ENCODE measurements at regions not wholly inside any gene's neighbourhood (a gene's known extent, or its start where the extent isn't known, plus 50 kb on each side); places are given as distances from the start of the nearest gene placed in this dataset.
"Not testable (repeated sequence)": the region's sequence is repeated elsewhere in the genome, so short reads cannot be mapped to it uniquely, and the experiment has no call there.

DNA sequence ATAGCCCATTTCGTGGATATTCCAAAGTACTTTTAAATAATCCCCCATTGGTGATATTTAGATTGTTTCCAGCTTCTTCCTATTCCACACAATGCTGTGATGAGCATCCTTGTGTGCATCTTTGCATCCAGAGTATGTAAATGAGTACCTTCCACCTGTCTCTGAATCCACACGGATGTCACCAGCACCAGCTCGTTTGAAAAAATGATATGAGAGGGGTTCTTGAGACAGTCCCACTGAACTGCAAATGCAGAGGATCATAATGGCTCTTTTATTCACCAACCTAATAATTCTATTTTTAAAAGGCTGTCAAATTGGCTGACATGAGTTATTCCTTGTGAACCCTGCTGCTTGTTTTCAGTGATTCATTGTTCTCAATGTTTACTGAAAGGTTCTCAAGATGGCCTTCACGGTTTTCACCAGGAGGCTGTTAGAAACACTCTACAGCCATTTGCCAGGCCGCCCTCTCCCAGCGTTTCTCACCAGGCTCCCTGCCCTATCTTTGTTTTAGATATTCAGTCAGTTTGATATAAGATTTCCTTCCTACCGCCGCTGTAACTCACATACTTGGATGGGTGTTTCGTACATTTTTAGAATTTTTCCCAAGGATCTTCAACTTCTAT lies 96.7 kb upstream of the PTPRG start:
- Histone ChIP-seq H3K4me1 (no peaks in the 10 kb centered on the region), H3K9me3 (no peaks in the 10 kb centered on the region), H3K4me3 (no peak overlapping the region), H3K27me3 (no peaks in the 10 kb centered on the region), H3K27ac (no peak overlapping the region), H3K36me3 (no peaks in the 10 kb centered on the region)
- DNase-seq (ENCODE audit: low spot score): no peak
- no peak for TF ChIP-seq CTCF (IDR thresholded peaks at IDR 0.05)

GRCh38 chr3:61466357-61466756 lies 95.0 kb upstream of the PTPRG start:
- no peak for DNase-seq (ENCODE audit: low spot score)

DNA sequence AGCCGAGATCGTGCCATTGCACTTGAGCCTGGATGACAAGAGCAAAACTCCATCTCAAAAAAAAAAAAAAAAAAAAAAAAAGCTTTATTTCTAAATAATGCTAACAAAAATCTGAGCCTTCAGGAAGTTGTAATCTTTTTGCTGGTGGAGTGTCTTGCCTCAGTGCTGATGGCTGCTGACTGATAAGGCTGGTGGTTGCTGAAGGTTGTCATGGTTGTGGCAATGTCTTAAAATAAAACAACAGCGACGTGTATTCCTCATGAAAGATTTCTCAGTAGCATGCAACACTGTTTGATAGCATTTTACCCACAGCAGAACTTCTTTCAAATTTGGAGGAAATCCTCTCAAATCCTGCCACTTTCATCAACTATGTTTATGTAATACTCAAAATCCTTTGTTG lies 77.4 kb upstream of the PTPRG start:
- DNase-seq (ENCODE audit: low spot score): no peak
- no peaks in the 10 kb centered on the region for H3K27me3 ChIP-seq
- H3K27ac ChIP-seq: no peak overlapping the region
- no peak overlapping the region for H3K4me3 ChIP-seq
- H3K36me3 ChIP-seq: no peaks in the 10 kb centered on the region
- TF ChIP-seq CTCF (IDR thresholded peaks at IDR 0.05): no peak
- H3K4me1 ChIP-seq: no peaks in the 10 kb centered on the region
- no peaks in the 10 kb centered on the region for H3K9me3 ChIP-seq

More at GRCh38 chr3:61466357-61466756, 95.0 kb upstream of the PTPRG start:
- Histone ChIP-seq H3K4me3 (no peak overlapping the region), H3K27me3 (no peaks in the 10 kb centered on the region), H3K4me1 (no peaks in the 10 kb centered on the region), H3K27ac (no peak overlapping the region), H3K9me3 (no peaks in the 10 kb centered on the region), H3K36me3 (no peaks in the 10 kb centered on the region)
- no peak for TF ChIP-seq CTCF (IDR thresholded peaks at IDR 0.05)

- DNase-seq (ENCODE audit: low spot score): no peak
- TF ChIP-seq CTCF (IDR thresholded peaks at IDR 0.05): no peak
- H3K9me3 ChIP-seq: no peaks in the 10 kb centered on the region
These were observed 68.0 kb upstream of the PTPRG start for GRCh38 chr3:61493339-61493738.

DNA sequence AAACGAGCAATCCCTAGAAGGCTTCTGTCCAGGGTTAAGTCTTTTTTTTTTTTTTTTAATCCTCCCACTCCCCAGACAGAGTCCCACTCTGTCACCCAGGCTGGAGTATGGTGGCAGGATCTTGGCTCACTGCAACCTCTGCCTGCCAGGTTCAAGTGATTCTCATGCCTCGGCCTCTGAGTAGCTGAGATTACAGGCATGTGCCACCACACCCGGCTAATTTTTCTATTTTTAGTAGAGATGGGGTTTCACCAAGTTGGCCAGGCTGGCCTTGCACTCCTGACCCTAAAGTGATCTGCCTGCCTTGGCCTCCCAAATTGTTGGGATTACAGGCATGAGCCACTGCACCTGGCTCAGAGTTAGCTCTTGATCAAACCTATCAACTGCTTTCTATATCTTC lies 67.1 kb upstream of the PTPRG start:
- H3K27me3 ChIP-seq; H3K27ac ChIP-seq; H3K4me3 ChIP-seq; DNase-seq (ENCODE audit: low spot score); H3K36me3 ChIP-seq; H3K9me3 ChIP-seq; H3K4me1 ChIP-seq: not testable (repeated sequence)

More at GRCh38 chr3:61493339-61493738, 68.0 kb upstream of the PTPRG start:
- no peak overlapping the region for H3K27ac ChIP-seq
- no peak overlapping the region for H3K4me3 ChIP-seq
- no peaks in the 10 kb centered on the region for H3K36me3 ChIP-seq
- H3K4me1 ChIP-seq: no peaks in the 10 kb centered on the region
- peaks cover 0 to 4% of the 10 kb centered on the region in 2 donors for H3K27me3 ChIP-seq

DNA sequence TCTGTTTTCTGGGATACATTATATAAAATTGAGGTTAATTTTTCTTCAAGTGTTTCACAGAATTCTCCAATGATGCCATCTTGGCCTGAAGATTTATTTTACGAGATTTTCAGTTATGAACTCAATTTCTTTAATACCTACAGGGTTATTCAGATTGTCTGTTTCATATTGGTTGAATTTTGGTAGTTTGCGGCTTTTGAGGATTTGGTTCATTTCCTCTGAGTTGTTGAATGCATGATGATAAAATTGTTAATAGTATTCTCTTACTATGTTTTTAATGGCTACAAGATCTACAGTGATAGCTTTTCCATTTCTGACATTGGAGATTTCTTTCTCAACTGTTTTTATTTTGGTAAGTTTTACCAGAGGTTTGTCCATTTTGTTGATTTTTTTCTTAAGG lies 63.9 kb upstream of the PTPRG start:
- no peak for DNase-seq (ENCODE audit: low spot score)
- no peaks in the 10 kb centered on the region for H3K4me1 ChIP-seq
- no peak for TF ChIP-seq CTCF (IDR thresholded peaks at IDR 0.05)

More for the DNA sequence above, 63.9 kb upstream of the PTPRG start:
- H3K27ac ChIP-seq: no peak overlapping the region
- H3K4me3 ChIP-seq: no peak overlapping the region
- no peaks in the 10 kb centered on the region for H3K36me3 ChIP-seq
- peaks cover 0 to 11% of the 10 kb centered on the region in 2 donors for H3K9me3 ChIP-seq
- H3K27me3 ChIP-seq: peaks cover 0 to 4% of the 10 kb centered on the region in 2 donors

Data from right atrium auricular region (tissue), 2 donors.